Stomach (tissue), 8 donors: ENCODE measurements at regions not wholly inside any gene's neighbourhood (a gene's known extent, or its start where the extent isn't known, plus 50 kb on each side); places are given as distances from the start of the nearest gene placed in this dataset.

Source experiments
- DNase-seq, 2 donors: peaks; one replicate each; pipeline versions ENCODE4 v3.0.0 to v3.0.0-alpha.2; 2013 to 2019
- H3K27ac ChIP-seq, 5 donors: fragments of 200-600 bp in 4 of 5; sonication (generic) in 4 of 5; one replicate each; pipeline ENCODE4 v1.5.1; 2013 to 2019; ENCODE audit warnings: mild to moderate bottlenecking in 1 of 5, moderate library complexity in 1 of 5
- H3K27me3 ChIP-seq, 3 donors: fragments of 200-600 bp; sonication (generic); one replicate each; pipeline ENCODE4 v1.5.1; 2017 to 2019; ENCODE audit warnings: mixed run types in 1 of 3
- H3K36me3 ChIP-seq, 4 donors: fragments of 200-600 bp; sonication (generic); 1 replicate in 3 of 4; 2 replicates in 1 of 4; pipeline ENCODE4 v1.5.1; 2016 to 2019
- H3K4me1 ChIP-seq, 4 donors: fragments of 200-600 bp; sonication (generic); one replicate each; pipeline ENCODE4 v1.5.1; 2016 to 2019
- H3K4me3 ChIP-seq, 4 donors: fragments of 200-600 bp; sonication (generic) in 3 of 4; one replicate each; pipeline ENCODE4 v1.5.1; 2016 to 2019; ENCODE audit warnings: mild to moderate bottlenecking in 1 of 4
- H3K9me3 ChIP-seq, 4 donors: fragments of 200-600 bp; sonication (generic); one replicate each; pipeline ENCODE4 v1.5.1; 2016 to 2019
- CTCF ChIP-seq, 7 experiments: fragments of 450-650 bp in 4 of 7; fragments of 200-600 bp in 3 of 7; sonication (generic) in 3 of 7; IDR thresholded peaks; one replicate each; pipeline ENCODE4 v1.5.1; 2016 to 2019; ENCODE audit warnings: antibody characterized with exemption in 7 of 7, control low read depth in 2 of 7, mild to moderate bottlenecking in 1 of 7
- EP300 ChIP-seq: sonication (generic); formaldehyde crosslinking; IDR thresholded peaks from one replicate; pipeline ENCODE4 v1.6.1; 2017; ENCODE audit warnings: antibody characterized with exemption
- POLR2A ChIP-seq, 4 donors: fragments of 450-650 bp; IDR thresholded peaks; one replicate each; pipeline ENCODE4 v1.6.1; 2016; ENCODE audit warnings: antibody characterized with exemption in 4 of 4, control low read depth in 2 of 4, mild to moderate bottlenecking in 1 of 4, moderate library complexity in 1 of 4
- POLR2AphosphoS5 ChIP-seq, 3 donors: sonication (generic); formaldehyde crosslinking; IDR thresholded peaks; one replicate each; pipeline ENCODE4 v1.6.1; 2016; ENCODE audit warnings: antibody characterized with exemption in 3 of 3
- WGBS, 5 donors: extraction: QIAGEN DNeasy Blood & Tissue Kit in 3 of 5; methylation state at CpG; one replicate each; pipeline versions ENCODE4 v1.1.5 to v1.1.7; 2013 to 2018; 5-methylcytosine and 5-hydroxymethylcytosine counted together
- intact Hi-C: fragments of 100-400 bp; cut with DNase I; formaldehyde crosslinking; loops from one replicate; pipeline ENCODE4 v1.15.1; 2023; ENCODE audit warnings: low total_unique reads
- donor health status: healthy with polysubstance abuse.
- donor health status: Bipolar disorder and iron deficiency.
- donor health status: healthy.

GRCh38 chr4:123193802-123194367, 202.7 kb upstream of the SPRY1 start:
- WGBS, 5 donors: 86 to 93% (median 89%) methylated on average over 3 of the region's 3 CpGs

GRCh38 chr4:123198706-123199105, 197.9 kb upstream of the SPRY1 start:
- intact Hi-C loops: no loop called here
- no peaks in the 10 kb centered on the region for H3K27me3 ChIP-seq
- TF ChIP-seq POLR2A (IDR thresholded peaks at IDR 0.05) (no peak), EP300 (no peak), CTCF (IDR thresholded peaks at IDR 0.05) (no peak), POLR2AphosphoS5 (IDR thresholded peaks at IDR 0.05) (no peak)
- WGBS, 5 donors: 78 to 97% (median 92%) methylated on average over 2 of the region's 2 CpGs
- no peaks in the 10 kb centered on the region for H3K36me3 ChIP-seq
- H3K27ac ChIP-seq: no peak overlapping the region
- H3K4me1 ChIP-seq: no peaks in the 10 kb centered on the region
- H3K4me3 ChIP-seq: no peak overlapping the region
- no peak for DNase-seq
- H3K9me3 ChIP-seq: no peaks in the 10 kb centered on the region

More at GRCh38 chr4:123193802-123194367, 202.7 kb upstream of the SPRY1 start:
- Histone ChIP-seq H3K36me3 (no peaks in the 10 kb centered on the region), H3K4me1 (no peaks in the 10 kb centered on the region), H3K27ac (no peak overlapping the region), H3K27me3 (no peaks in the 10 kb centered on the region), H3K9me3 (no peaks in the 10 kb centered on the region), H3K4me3 (no peak overlapping the region)
- intact Hi-C loops: no loop called here
- DNase-seq: no peak
- no peak for TF ChIP-seq POLR2A (IDR thresholded peaks at IDR 0.05)
- no peak for TF ChIP-seq EP300
- no peak for TF ChIP-seq POLR2AphosphoS5 (IDR thresholded peaks at IDR 0.05)
- no peak for TF ChIP-seq CTCF (IDR thresholded peaks at IDR 0.05)

GRCh38 chr4:123200051-123200940, 196.3 kb upstream of the SPRY1 start:
- Histone ChIP-seq H3K4me1 (no peaks in the 10 kb centered on the region), H3K4me3 (no peak overlapping the region), H3K36me3 (no peaks in the 10 kb centered on the region), H3K27ac (no peak overlapping the region), H3K27me3 (no peaks in the 10 kb centered on the region), H3K9me3 (no peaks in the 10 kb centered on the region)
- intact Hi-C loops: no loop called here
- TF ChIP-seq POLR2A (IDR thresholded peaks at IDR 0.05) (no peak), CTCF (IDR thresholded peaks at IDR 0.05) (no peak), EP300 (no peak), POLR2AphosphoS5 (IDR thresholded peaks at IDR 0.05) (no peak)
- WGBS, 5 donors: 77 to 82% (median 80%) methylated on average over 7 of the region's 7 CpGs
- peak in 1 of 2 donors; percentile 6 for DNase-seq

- 0 to 70% (median 43%) methylated on average over 1 of the region's 1 CpG for WGBS, 5 donors
- no peak for DNase-seq
- intact Hi-C loops: no loop called here
- no peaks in the 10 kb centered on the region for H3K4me1 ChIP-seq
- no peak overlapping the region for H3K4me3 ChIP-seq
- TF ChIP-seq POLR2A (IDR thresholded peaks at IDR 0.05) (no peak), CTCF (IDR thresholded peaks at IDR 0.05) (no peak), POLR2AphosphoS5 (IDR thresholded peaks at IDR 0.05) (no peak), EP300 (no peak)
- H3K27ac ChIP-seq: no peak overlapping the region
- H3K27me3 ChIP-seq: no peaks in the 10 kb centered on the region
- no peaks in the 10 kb centered on the region for H3K36me3 ChIP-seq
- H3K9me3 ChIP-seq: no peaks in the 10 kb centered on the region
Measured at GRCh38 chr4:123204737-123205136, 191.9 kb upstream of the SPRY1 start.
